Keratinocyte (primary cell): ENCODE measurements at regions not wholly inside any gene's neighbourhood (a gene's known extent, or its start where the extent isn't known, plus 50 kb on each side); places are given as distances from the start of the nearest gene placed in this dataset.

Source experiments
- DNase-seq: peaks from one replicate; pipeline ENCODE4 v3.0.0-alpha.2; 2011; ENCODE audit warnings: low read depth, missing footprints, low spot score
- FAIRE-seq: peaks from 2 replicates; lab custom pipeline; 2011; peaks lifted over from hg19 to GRCh38; lab: Jason Lieb, UNC
- H2AFZ ChIP-seq: 2 replicates; pipeline ENCODE4 v1.6.0; 2012; ENCODE audit warnings: low read length, control low read depth, inconsistent platforms; ENCODE audit not compliant: control insufficient read depth
- H3K27ac ChIP-seq: 2 replicates; pipeline ENCODE4 v1.5.1; 2011; ENCODE audit warnings: low read length; ENCODE audit not compliant: control insufficient read depth, insufficient read depth
- H3K27me3 ChIP-seq: 3 replicates; pipeline ENCODE4 v1.6.0; 2011; ENCODE audit warnings: low read length; ENCODE audit not compliant: control insufficient read depth, insufficient read depth; ENCODE audit errors: extremely low read depth
- H3K36me3 ChIP-seq, 2 experiments: 2 replicates in 1 of 2; 3 replicates in 1 of 2; pipeline ENCODE4 v1.5.1; 2011; ENCODE audit warnings: low read length in 2 of 2, mild to moderate bottlenecking in 1 of 2; ENCODE audit not compliant: control insufficient read depth in 2 of 2, insufficient read depth in 2 of 2; ENCODE audit errors: extremely low read depth in 1 of 2
- H3K4me1 ChIP-seq: 3 replicates; pipeline ENCODE4 v1.5.1; 2011; ENCODE audit warnings: low read length; ENCODE audit not compliant: control insufficient read depth, insufficient read depth; ENCODE audit errors: extremely low read depth
- H3K4me2 ChIP-seq: 3 replicates; pipeline ENCODE4 v1.6.0; 2011; ENCODE audit warnings: low read depth, low read length; ENCODE audit not compliant: control insufficient read depth, insufficient read depth; ENCODE audit errors: extremely low read depth
- H3K4me3 ChIP-seq, 3 experiments: fragments of 200-600 bp in 1 of 3; sonication (generic) in 1 of 3; 2 replicates in 2 of 3; 3 replicates in 1 of 3; pipeline ENCODE4 v1.5.1; 2011 to 2016; ENCODE audit warnings: low read length in 3 of 3, mild to moderate bottlenecking in 3 of 3, control low read depth in 2 of 3, inconsistent platforms in 1 of 3, low read depth in 1 of 3, mixed read lengths in 1 of 3, mixed run types in 1 of 3, moderate library complexity in 1 of 3; ENCODE audit not compliant: control insufficient read depth in 2 of 3, insufficient read depth in 2 of 3; ENCODE audit errors: extremely low read depth in 1 of 3
- H3K79me2 ChIP-seq: 2 replicates; pipeline ENCODE4 v1.6.0; 2012; ENCODE audit warnings: low read length; ENCODE audit not compliant: control insufficient read depth, insufficient read depth
- H3K9ac ChIP-seq: 3 replicates; pipeline ENCODE4 v1.6.0; 2011; ENCODE audit warnings: low read length; ENCODE audit not compliant: control insufficient read depth, insufficient read depth; ENCODE audit errors: extremely low read depth
- H3K9me1 ChIP-seq: 3 replicates; pipeline ENCODE4 v1.6.0; 2011; ENCODE audit warnings: low read length; ENCODE audit not compliant: control insufficient read depth, insufficient read depth; ENCODE audit errors: extremely low read depth
- H3K9me3 ChIP-seq: 2 replicates; pipeline ENCODE4 v1.5.1; 2012; ENCODE audit warnings: low read depth, low read length; ENCODE audit not compliant: control insufficient read depth
- H4K20me1 ChIP-seq: 3 replicates; pipeline ENCODE4 v1.6.0; 2011; ENCODE audit warnings: low read length; ENCODE audit not compliant: control insufficient read depth, insufficient read depth; ENCODE audit errors: extremely low read depth
- CTCF ChIP-seq, 3 experiments: IDR thresholded peaks in 1 of 3; conservative IDR thresholded peaks in 1 of 3; optimal IDR thresholded peaks in 1 of 3; 2 replicates in 2 of 3; 3 replicates in 1 of 3; pipeline versions ENCODE3 to v1.5.1; 2011; ENCODE audit warnings: low read length in 3 of 3, mild to moderate bottlenecking in 3 of 3, moderate library complexity in 2 of 3, control low read depth in 1 of 3, inconsistent platforms in 1 of 3; ENCODE audit not compliant: insufficient read depth in 2 of 3; ENCODE audit errors: extremely low read depth in 1 of 3
- EZH2 ChIP-seq: IDR thresholded peaks from one replicate; pipeline ENCODE4 v1.6.1; 2012; ENCODE audit warnings: inconsistent platforms, mild to moderate bottlenecking, low read length, moderate library complexity
- dilution Hi-C: fragments of 300-500 bp; cut with MboI; formaldehyde crosslinking; loops from one replicate; pipeline ENCODE4 v1.7.0; 2020; ENCODE audit warnings: low sequenced_read_pairs; ENCODE audit not compliant: extremely low pct_ligation_motif_present

- FAIRE-seq (no peak), DNase-seq (no peak)
- H3K4me2 ChIP-seq = no peak overlapping the region
- no peaks in the 10 kb centered on the region for H4K20me1 ChIP-seq
- no peaks in the 10 kb centered on the region for H3K9me3 ChIP-seq
- no peak overlapping the region for H2AFZ ChIP-seq
- dilution Hi-C loops = no loop called here
- no peak overlapping the region for H3K4me3 ChIP-seq
- H3K9ac ChIP-seq = no peak overlapping the region
- no peaks in the 10 kb centered on the region for H3K79me2 ChIP-seq
- no peaks in the 10 kb centered on the region for H3K9me1 ChIP-seq
- no peaks in the 10 kb centered on the region for H3K27me3 ChIP-seq
- no peak overlapping the region for H3K27ac ChIP-seq
- H3K4me1 ChIP-seq = peaks cover 10% of the 10 kb centered on the region
- TF ChIP-seq EZH2 (no peak), CTCF (optimal IDR thresholded peaks at IDR 0.05 in 1 of 3, IDR thresholded peaks at IDR 0.05 in 1 of 3, conservative IDR thresholded peaks at IDR 0.05 in 1 of 3; ENCODE audit: extremely low read depth in 1 of 3, insufficient read depth in 2 of 3, low read length in 3 of 3) (no peak)
- H3K36me3 ChIP-seq = no peaks in the 10 kb centered on the region
Measured at GRCh38 chr14:99040711-99041110, 231.3 kb downstream of the BCL11B start.

- dilution Hi-C loops = no loop called here
- Histone ChIP-seq H4K20me1 (no peaks in the 10 kb centered on the region), H3K9me1 (no peaks in the 10 kb centered on the region), H3K4me2 (no peak overlapping the region), H3K9me3 (no peaks in the 10 kb centered on the region), H3K27me3 (no peaks in the 10 kb centered on the region), H2AFZ (no peak overlapping the region), H3K4me1 (peaks cover 6% of the 10 kb centered on the region), H3K27ac (no peak overlapping the region), H3K36me3 (no peaks in the 10 kb centered on the region), H3K79me2 (no peaks in the 10 kb centered on the region), H3K4me3 (no peak overlapping the region), H3K9ac (no peak overlapping the region)
- TF ChIP-seq EZH2 = no peak
- no peak for TF ChIP-seq CTCF (optimal IDR thresholded peaks at IDR 0.05 in 1 of 3, IDR thresholded peaks at IDR 0.05 in 1 of 3, conservative IDR thresholded peaks at IDR 0.05 in 1 of 3; ENCODE audit: extremely low read depth in 1 of 3, insufficient read depth in 2 of 3, low read length in 3 of 3)
- FAIRE-seq = no peak
- DNase-seq = no peak
Measured at GRCh38 chr14:99041141-99041819, 230.7 kb downstream of the BCL11B start.
